ENCODE measurements at regions not wholly inside any gene's neighbourhood (a gene's known extent, or its start where the extent isn't known, plus 50 kb on each side); places are given as distances from the start of the nearest gene placed in this dataset.

GRCh38 chr10:36476399-36476798, 649.0 kb upstream of the ANKRD30A start:
- TF ChIP-seq CTCF (IDR thresholded peaks at IDR 0.05; ENCODE audit: low read depth, low read length) (no peak), POLR2A (IDR thresholded peaks at IDR 0.05; ENCODE audit: extremely low read depth, insufficient read length) (no peak)
- TF ChIP-seq, protein P1, sequence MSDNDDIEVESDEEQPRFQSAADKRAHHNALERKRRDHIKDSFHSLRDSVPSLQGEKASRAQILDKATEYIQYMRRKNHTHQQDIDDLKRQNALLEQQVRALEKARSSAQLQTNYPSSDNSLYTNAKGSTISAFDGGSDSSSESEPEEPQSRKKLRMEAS (IDR thresholded peaks at IDR 0.05; ENCODE audit: low read depth, low read length): no peak
